Stimulated activated CD4-positive, alpha-beta T cell treated with anti-CD3 and anti-CD28 coated beads, Interleukin-1b, Interleukin-23, amount 100 ng/mL, for 1 hour (primary cell): ENCODE measurements at regions not wholly inside any gene's neighbourhood (a gene's known extent, or its start where the extent isn't known, plus 50 kb on each side); places are given as distances from the start of the nearest gene placed in this dataset.

Experiments
- DNase-seq, 2 donors: peaks; one replicate each; pipeline ENCODE4 v3.0.0-alpha.2; 2020; ENCODE audit warnings: low read depth in 2 of 2

DNA sequence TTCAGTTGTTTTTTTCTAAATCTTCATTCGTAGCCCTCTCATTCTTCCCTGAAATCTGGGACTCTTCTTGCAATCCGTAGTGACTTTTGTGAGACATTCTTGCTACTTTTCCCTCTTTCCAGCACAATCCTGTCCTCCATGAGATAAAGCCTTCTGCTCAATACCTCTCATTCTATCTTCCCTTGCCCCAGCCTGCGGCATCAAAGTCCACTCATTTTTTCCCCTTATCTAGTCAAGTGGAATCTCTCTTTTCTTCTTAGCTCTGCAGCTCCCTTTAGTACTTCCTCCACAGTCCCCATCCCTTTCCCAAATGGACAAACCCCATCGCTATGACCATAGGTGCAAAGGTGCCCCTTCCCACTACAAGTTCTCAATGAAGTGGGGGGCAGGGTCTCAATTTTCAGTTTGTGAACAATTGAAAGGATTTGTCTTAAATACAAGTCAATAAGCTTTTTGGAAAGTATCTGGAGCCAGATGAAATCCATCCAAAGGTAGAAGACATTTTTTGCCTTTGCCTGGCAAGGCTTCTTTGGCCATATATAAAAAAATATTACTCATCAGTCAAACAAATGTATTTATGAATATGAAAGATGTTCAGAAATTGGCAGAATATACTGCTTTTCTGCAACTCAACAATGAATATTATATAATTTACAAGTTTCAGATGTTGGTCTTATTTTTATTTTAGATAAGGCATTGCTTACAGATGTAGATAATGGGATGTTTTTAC lies 179.4 kb downstream of the SNAPC1 start:
- DNase-seq: no peak

DNA sequence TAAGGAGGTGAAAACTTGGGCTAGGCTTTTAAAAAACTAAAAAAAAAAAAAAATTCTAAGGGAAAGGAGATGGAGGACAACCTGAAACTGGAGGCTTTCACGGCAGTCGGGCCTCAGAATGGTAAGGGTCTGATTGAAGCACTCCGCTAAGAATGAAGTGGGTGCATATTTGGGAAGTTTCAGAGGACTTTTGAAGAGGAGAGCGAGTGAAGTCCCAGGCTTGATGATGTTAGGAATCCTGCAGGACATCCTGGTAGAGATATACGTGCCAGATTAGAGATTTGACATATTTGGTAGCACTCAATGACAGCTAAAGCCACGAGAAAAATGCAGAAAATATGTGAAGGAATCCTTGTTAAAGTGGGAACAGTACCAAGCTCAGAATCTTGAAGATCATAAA lies 186.2 kb downstream of the SNAPC1 start:
- DNase-seq: no peak

DNA sequence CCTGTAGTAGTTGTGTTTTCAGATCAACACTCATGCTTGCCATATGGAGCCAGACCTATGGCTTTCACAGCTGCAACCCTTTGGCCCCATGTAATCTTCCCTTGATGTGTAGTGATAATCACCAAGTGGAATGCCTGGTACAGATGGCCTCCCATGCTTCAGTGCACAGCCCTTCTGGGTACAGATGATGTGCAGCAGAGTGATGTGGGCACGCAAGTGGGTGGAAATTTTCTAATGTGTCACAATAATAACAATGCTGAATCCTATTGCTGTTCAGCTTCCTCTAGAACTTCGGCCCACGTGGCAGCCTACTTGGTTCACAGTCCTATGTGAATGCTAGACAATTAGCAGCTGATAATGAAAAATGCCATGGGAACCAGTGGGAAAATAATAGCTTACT lies 188.1 kb downstream of the SNAPC1 start:
- DNase-seq: no peak

DNA sequence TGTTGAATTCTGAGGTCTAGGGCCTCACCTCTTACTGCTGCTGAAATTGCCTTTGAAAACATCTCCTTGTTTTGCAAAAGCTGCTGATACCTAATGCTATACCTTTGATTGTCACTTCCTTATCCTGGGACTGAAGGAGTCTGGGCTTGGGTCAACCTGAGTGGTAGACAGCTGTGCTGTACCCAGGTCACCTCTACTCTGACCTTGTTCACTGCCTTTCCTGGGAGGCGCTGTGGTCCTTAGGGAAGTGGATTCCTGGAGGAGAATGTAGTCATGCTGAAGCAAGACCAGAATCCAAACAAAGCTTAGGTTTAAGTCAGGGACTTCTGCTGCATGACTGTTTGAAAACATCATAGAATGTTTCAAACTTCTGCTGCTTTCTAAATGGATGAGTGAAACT lies 191.4 kb downstream of the SNAPC1 start:
- DNase-seq: no peak

DNA sequence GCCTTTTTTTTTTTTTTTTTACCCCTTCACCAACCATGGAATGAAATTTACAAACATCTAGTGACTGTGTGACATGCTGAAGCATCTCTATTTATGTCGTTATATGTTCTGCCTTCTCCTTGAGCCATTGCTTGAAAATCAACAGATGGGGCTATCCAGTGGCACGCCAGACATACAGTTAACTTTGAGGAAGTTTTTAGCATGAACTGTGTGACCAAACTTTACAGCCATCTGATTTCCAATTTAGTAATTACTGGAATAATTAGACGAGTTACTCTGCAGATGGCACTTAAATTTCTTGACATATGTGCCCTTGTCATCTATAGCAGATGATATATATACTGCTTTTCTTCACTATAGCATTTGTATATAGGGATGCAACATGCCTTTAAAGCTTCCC lies 192.1 kb downstream of the SNAPC1 start:
- DNase-seq: no peak

DNA sequence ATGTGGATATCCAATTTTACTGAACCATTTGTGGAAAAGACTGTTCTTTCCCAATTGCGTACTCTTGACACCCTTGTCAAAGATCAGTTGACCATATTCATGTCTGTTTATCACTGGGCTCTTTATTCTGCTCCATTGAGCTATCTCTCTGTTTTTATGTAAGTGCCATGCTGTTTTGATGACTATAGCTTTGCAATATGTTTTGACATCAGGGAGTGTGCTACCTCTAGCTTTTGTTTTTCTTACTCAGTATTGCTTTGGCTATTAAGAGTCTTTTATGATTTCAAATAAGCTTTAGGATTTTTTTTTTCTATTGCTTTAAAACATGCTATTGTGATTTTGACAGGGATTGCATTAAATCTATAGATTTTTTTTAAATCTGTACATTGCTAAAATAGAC lies 194.3 kb downstream of the SNAPC1 start:
- no peak for DNase-seq

DNA sequence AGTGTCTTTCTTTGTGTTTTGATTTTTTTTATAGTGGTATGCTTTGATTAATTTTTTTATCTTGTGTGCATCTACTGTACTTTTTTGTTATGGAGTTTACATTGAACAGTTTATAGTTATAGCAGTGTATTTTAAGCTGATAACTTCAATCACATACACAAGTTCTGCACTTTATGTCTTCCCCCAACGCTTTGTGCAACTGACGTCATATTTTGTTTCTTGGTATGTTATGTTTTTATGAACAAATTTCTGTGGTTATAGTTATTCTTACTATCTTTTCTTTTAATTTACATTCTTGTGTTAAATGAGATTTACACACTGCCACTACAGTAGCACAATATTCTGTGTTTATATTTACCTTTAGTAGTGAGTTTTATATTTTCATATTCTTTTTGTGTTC lies 197.1 kb downstream of the SNAPC1 start:
- DNase-seq: no peak

DNA sequence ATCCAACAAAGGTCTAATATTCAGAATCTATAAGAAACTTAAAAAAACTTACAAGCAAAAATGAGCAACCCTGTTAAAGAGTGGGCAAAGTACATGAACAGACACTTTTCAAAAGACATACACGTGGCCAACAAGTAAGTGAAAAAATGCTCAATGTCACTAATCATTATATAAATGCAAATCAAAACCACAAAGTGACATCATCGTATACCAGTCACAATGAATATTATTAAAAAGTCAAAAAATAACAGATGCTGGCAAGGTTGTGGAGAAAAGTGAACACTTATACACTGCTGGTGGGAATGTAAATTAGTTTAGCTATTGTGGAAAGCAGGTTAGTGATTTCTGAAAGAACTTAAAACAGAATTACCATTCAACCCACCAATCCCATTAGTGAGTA lies 199.1 kb downstream of the SNAPC1 start:
- DNase-seq: no peak

DNA sequence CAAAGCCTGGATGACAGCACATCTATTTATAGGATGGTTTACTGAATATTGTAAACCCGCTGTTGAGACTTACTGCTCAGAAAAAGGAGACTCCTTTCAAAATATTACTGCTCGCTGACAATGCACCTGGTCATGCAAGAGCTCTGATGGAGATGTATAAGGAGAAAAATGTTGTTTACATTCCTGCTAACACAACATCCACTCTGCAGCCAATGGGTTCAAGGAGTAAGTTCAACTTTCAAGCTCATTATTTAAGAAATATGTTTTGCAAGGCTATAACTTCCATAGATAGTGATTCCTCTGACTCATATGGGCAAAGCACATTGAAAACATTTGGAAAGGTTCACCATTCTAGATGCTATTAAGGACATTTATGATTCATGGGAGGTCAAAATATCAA lies 201.7 kb downstream of the SNAPC1 start:
- no peak for DNase-seq

DNA sequence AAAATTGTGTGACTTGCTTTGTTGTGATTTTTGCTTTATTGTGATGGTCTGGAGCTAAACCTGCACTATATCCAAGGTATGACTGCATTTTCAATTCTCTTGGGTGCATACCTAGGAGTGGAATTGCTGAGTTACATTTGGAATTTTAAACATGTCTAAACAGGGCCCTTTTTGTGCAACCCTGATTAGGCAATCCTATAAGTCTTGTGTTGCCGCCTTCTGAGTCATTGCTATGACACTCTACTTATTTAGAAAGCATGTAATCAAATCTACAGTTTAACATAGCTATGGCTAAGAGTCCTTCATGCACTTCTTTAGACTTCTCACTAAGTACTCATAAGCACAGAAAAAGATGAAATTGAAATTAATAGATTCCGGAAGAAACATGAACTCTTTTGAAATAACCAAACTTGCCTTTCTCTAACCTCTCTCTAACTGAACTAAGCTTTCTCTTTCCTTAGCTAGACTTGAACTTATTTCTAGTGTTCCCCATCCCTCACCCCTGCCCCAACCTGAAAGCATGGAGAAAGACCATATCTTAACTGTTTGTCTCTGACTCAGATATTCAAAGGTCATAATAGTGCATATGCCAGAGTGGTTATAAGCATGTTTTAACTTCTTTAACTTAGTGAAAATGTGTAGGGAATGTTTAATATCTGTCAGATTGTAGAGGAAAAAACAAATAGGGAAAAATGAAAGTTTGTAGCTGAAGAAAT lies 203.0 kb downstream of the SNAPC1 start:
- DNase-seq: no peak

DNA sequence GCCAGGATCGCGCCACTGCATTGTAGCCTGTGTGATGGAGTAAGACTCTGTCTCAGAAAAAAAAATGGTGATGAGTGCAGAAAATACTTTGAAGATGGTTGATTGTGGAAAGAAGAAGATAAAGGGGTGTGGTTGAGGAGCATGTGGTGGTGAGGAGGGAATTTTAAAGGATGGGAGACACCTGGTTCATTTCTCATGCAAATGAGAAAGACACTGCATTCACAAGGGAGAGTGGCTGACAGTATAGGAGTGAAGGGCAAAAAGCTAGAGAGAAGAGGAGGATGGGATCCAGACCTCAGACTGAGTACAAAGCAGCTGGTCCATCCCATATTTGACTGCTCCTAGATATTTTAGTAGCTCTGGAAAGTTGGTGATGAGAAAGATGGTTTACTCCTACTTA lies 206.0 kb downstream of the SNAPC1 start:
- DNase-seq: no peak

DNA sequence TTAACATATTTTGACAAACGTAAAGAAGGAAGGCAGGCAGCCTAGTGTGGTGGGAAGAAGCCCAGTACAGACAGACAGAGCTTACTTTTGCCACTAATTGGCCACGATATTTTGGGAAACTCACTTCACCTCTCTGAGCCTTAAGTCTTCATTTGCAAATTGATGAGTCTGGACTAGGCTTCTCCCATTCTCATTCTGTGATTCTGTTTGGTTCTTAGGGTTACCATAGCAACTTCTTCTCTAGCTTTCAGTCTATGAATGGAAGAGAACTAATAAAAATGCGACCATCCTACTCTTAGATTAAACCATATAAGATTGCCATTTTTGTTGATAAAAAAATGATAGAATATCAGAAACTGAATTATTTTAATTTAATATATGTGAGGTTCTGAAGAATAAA lies 210.5 kb downstream of the SNAPC1 start:
- DNase-seq: no peak

DNA sequence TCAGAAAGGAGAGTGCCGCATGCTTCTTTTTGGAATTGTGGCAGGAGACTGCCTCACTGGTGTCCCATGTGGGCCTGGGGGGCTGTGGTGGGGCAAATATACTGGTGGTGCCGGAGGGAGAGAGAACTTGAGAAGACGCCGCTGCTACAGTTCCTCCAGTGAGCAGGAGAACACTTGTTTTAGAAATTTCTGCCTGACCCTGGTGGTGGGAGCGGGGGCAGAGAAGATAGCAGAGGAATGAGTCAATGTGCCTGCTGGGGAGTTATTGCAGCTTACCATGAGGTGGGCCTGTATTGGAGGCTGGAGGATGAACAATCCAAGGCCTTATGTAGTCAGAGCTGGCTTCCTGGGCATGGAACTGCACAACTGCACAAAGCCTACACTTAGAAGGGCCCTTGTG lies 211.8 kb downstream of the SNAPC1 start:
- DNase-seq: no peak

DNA sequence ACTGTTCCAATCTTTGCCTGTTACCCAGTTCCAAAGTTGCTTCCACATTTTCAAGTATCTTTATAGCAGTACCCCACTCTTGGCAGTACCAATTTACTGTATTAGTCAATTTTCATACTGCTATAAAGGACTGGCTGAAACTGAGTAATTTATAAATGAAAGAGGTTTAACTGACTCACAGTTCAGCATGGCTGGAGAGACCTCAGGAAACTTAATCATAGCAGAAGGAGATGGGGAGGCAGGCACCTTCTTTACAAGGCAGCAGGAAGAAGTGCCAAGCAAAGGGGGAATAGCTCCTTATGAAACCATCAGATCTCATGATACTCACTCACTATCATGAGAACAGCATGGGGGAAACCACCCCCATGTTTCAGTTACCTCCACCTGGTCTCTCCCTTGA lies 215.0 kb downstream of the SNAPC1 start:
- DNase-seq: no peak

DNA sequence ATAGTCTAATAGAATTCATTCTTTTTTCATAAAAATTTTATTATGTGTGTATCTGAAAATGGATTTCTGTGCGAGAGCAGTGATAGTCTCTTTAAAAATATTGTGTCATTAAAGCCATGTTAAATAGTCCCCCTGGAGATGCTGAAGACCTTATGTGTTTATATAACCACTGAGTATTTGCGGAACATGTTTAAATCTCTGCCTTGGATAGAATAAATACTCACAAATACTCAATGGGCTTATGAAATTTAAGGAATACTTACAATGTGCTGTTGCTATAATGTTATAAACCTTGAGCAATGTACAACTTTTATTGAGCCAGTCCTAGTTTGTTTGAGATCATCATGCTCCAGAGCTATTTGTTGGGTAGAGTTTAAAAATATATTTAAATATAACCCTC lies 226.0 kb downstream of the SNAPC1 start:
- DNase-seq: no peak

DNA sequence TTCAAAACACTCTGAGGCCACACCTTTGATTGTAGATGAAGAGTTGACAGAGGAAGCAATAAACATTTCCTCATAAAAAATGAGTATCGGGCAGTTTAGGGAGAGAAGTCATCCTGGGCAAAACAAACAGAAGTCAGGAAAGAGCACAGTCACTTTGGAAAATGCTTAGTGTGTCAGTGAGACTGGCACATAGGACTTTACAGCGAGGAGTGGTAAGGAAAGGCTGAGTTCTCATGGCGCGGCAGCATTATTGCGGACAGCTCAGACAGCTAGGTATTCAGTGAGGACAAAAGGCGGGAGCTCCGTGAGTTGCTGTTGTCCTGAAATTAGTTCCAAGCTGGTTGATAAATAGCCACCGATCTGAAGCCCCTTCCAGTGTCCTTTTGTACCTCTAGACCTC lies 229.9 kb downstream of the SNAPC1 start:
- DNase-seq: no peak

DNA sequence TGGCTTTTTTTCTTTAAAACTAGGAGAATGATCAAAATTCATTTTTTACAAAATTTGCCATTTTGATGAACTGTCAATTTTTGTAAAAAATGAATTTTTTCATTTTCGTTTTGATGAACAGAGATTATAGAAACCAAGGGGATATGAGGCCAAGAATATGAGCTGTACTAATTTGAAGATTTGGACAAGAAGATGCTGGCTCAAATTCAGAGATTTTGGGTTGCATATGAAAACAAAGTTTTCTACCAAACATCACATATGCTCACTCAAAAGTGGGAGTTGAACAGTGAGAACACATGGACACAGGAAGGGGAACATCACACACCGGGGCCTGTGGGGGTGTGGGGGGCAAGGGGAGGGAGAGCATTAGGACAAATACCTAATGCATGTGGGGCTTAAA lies 230.7 kb downstream of the SNAPC1 start:
- DNase-seq: no peak

DNA sequence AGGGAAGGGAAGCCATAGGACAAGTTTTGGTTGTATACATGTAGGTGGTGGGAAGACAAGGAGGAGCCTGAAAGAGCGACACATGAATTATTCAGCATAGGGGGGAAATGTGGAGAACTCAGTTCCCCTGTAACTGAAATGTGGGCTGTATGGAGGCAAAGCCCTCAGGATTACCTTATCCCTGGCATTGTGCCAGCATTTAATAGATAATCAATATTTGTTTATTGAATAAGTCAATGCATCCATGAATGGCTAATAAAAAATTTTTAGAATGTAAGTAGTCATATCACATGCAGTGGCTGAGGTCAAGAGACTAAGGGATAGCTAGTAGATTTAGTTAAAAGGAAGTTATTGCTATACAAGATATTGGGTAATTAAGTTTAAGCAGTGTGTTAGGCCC lies 232.4 kb downstream of the SNAPC1 start:
- no peak for DNase-seq

DNA sequence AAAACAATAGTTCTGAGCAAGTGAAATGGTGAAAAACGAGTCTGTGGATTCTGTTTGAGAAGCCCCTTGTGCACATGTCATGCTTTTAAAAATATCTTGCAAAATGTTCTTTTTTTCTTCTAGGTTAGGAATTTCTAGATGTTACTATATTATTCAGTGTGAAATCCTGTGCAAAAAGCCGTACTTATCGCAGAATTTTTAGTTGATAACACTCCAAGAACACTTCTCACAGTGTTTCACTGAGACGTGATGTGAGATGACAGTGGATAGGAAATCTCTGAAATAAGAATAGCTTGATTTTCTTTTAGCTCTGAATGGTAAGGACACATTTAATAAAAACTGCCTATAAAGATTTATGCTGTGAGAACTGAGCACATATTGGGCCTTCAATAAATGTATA lies 234.5 kb downstream of the SNAPC1 start:
- no peak for DNase-seq

DNA sequence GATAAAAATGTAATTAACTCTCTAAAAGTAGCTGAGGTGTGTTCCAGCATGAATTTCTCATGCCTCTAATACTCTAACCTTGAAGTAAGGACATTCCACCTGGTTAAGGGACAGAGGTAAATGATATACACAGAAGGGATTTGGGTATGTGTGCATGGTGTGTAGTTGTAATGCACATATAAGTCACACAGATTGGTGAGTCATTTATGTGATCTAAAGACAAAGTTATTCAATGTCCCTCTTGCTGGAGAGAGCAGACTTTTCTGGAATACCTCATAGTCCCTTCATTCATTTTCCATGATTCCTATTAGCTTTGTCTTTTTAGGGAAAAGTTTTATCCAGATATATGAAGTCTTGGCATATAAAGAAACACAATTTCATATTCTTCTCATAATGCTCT lies 234.9 kb downstream of the SNAPC1 start:
- no peak for DNase-seq

DNA sequence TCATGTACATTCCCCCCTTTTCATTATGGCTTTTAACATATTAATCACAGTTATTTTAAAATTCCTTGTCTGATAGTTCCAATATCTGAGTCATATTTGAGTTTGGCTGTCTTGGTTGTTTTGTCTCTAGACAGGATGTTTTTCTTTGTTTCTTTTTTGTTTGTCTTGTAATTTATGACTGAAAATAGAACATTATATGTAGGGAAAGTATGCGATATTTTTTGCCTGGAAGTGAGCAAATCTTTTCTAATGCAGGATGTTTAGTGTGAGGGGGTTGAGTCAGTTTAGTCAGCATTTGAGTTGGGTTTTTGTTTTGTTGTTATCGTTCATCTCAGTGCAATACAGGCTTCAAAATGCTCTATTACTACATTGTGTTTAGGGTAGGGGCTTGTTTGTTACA lies 239.7 kb downstream of the SNAPC1 start:
- DNase-seq: no peak

DNA sequence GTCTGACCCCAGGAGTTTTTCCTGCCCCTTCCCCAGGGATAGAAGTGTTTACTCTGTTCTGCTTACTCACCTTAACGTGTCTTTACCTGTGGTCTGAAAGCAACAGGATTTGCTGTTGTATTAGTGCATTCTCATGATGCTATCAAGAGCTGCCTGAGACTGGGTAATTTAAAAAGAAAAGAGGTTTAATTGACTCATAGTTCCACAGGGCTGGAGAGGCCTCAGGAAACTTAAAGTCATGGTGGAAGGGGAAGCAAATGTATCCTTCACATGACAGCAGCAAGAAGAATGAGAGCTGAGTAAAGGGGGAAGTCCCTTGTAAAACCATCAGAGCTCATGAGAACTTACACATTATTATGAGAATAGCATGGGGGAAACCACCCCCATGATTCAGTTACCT lies 240.4 kb downstream of the SNAPC1 start:
- DNase-seq: no peak

DNA sequence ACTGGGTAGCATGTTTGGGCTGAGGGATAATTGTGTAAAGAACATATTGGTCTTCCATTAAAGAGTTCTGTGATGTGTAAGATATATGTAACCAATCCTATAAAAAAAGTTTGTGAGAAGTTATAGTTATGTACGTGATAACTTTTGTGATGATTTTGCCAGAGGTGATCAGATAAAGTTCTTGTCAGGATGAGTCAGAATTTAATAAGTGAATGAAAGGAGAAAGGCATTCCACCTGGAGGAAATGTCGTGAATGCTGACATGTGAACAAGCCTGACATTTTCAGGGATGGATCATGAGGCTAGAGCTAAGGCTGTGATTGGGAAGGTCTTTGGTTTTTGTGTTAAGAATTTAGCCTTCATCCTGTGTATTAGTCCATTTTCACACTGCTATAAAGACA lies 241.5 kb downstream of the SNAPC1 start:
- no peak for DNase-seq
